ENCODE measurements at regions not wholly inside any gene's neighbourhood (a gene's known extent, or its start where the extent isn't known, plus 50 kb on each side); places are given as distances from the start of the nearest gene placed in this dataset.

DNA sequence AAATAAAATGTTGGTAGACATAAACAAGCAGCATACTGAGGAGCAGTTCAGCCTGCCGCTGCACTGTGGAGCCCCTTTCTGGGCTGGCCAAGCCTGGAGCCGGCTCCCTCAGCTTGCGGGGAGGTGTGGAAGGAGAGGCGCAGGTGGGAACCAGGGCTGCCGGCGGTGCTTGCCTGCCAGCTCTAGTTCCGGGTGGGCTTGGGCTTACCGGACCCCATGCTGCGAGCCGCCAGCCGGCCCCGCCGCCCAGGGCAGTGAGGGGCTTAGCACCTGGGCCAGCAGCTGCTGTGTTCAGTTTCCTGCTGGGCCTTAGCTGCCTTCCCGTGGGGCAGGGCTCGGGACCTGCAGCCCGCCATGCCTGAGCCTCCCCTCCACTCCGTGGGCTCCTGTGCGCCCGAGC is 672.9 kb upstream of the POM121L12 start:
- CTCF ChIA-PET (ENCODE audit: partially characterized antibody), result no interaction called here
- POLR2A ChIA-PET (ENCODE audit: partially characterized antibody), result interaction anchor here (0.6 kb wide), 1 partner anchor 331 kb away, joined by 3 read pairs; no protein-coding TSS in a partner anchor
- Histone ChIP-seq H2BK15ac (ENCODE audit: low read length) (no peak overlapping the region), H4K8ac (ENCODE audit: extremely low read depth, insufficient read depth, low read length) (no peak overlapping the region), H4K5ac (ENCODE audit: insufficient read length, low read depth, low read length) (no peak overlapping the region), H2BK20ac (ENCODE audit: low read length) (no peak overlapping the region), H3K4me1 (replicated peaks in 1 of 4; ENCODE audit: control insufficient read depth in 3 of 4, insufficient read depth in 4 of 4, low read length in 3 of 4) (no peaks in the 10 kb centered on the region), H3K79me2 (ENCODE audit: control insufficient read depth in 1 of 2, insufficient read depth in 2 of 2, low read length in 2 of 2) (no peaks in the 10 kb centered on the region), H3K4me2 (ENCODE audit: insufficient read depth in 1 of 2, low read depth in 2 of 2, low read length in 2 of 2) (no peak overlapping the region), H2BK12ac (ENCODE audit: low read depth, low read length) (no peak overlapping the region), H3K36me3 (ENCODE audit: control insufficient read depth in 2 of 4, insufficient read depth in 4 of 4, low read length in 3 of 4) (no peaks in the 10 kb centered on the region), H3K18ac (ENCODE audit: extremely low read depth, low read length) (no peak overlapping the region), H3K23ac (ENCODE audit: insufficient read length) (no peak overlapping the region), H3K4me3 (ENCODE audit: extremely low read depth in 1 of 4, insufficient read depth in 2 of 4, low read depth in 3 of 4, low read length in 4 of 4) (no peak overlapping the region), H2AFZ (ENCODE audit: low read length) (no peak overlapping the region), H3K9ac (replicated peaks in 1 of 4; ENCODE audit: extremely low read depth in 1 of 4, low read depth in 3 of 4, low read length in 3 of 4) (no peak overlapping the region), H3K14ac (ENCODE audit: insufficient read length) (no peak overlapping the region), H3K9me3 (ENCODE audit: insufficient read depth in 2 of 2, low read depth in 1 of 2, low read length in 1 of 2) (peaks cover 0 to 10% of the 10 kb centered on the region in 2 experiments; a peak in 1 of 4 replicates), H3K23me2 (ENCODE audit: low read depth, low read length) (no peaks in the 10 kb centered on the region), H3K79me1 (ENCODE audit: low read depth, low read length) (no peaks in the 10 kb centered on the region), H2BK5ac (ENCODE audit: low read depth, low read length) (no peak overlapping the region), H3K56ac (replicated peaks; ENCODE audit: insufficient read length, low read depth, low read length) (no peak overlapping the region), H3K27ac (ENCODE audit: low read depth, low read length) (no peak overlapping the region), H4K20me1 (replicated peaks in 1 of 2; ENCODE audit: control insufficient read depth in 1 of 2, insufficient read depth in 2 of 2, low read length in 2 of 2) (no peaks in the 10 kb centered on the region), H3K27me3 (replicated peaks in 1 of 4; ENCODE audit: control insufficient read depth in 3 of 4, extremely low read depth in 1 of 4, insufficient read depth in 3 of 4, low read length in 3 of 4) (no peaks in the 10 kb centered on the region), H2AK5ac (ENCODE audit: low read depth, low read length) (no peak overlapping the region), H3K4ac (replicated peaks; ENCODE audit: insufficient read length, low read depth, low read length) (no peak overlapping the region), H4K91ac (replicated peaks; ENCODE audit: insufficient read length, low read length) (no peak overlapping the region), H2BK120ac (replicated peaks; ENCODE audit: low read depth, low read length) (no peak overlapping the region)
- no peak for DNase-seq (ENCODE audit: low read depth in 1 of 2, low spot score in 2 of 2)
- 95% methylated on average over 19 of the region's 19 CpGs; no CpG with 5 or more reads in 1 of the 2 experiments for WGBS, 2 experiments (ENCODE audit: extremely low coverage in 1 of 2, insufficient coverage in 1 of 2, insufficient read length in 1 of 2, insufficient replicate concordance in 2 of 2, low coverage in 1 of 2, low lambda C conversion rate in 2 of 2, missing lambda C conversion rate in 1 of 2)
- no peak for TF ChIP-seq GTF2F1 (IDR thresholded peaks at IDR 0.05; ENCODE audit: borderline replicate concordance, low read depth, low read length)
- TF ChIP-seq BCL11A (IDR thresholded peaks at IDR 0.05; ENCODE audit: low read depth in 2 of 2, low read length in 2 of 2), result no peak
- TF ChIP-seq POU5F1 (IDR thresholded peaks at IDR 0.05; ENCODE audit: low read depth, low read length), result no peak
- no peak for TF ChIP-seq CTBP2 (IDR thresholded peaks at IDR 0.05; ENCODE audit: borderline replicate concordance, insufficient read depth, insufficient read length, low read length)
- TF ChIP-seq, protein P1, sequence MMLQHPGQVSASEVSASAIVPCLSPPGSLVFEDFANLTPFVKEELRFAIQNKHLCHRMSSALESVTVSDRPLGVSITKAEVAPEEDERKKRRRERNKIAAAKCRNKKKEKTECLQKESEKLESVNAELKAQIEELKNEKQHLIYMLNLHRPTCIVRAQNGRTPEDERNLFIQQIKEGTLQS (IDR thresholded peaks at IDR 0.05; ENCODE audit: insufficient read depth, low read depth, low read length), result no peak
- TF ChIP-seq EZH2 (IDR thresholded peaks at IDR 0.05; ENCODE audit: low read depth, low read length, severe bottlenecking), result no peak
- no peak for TF ChIP-seq EP300 (IDR thresholded peaks at IDR 0.05; ENCODE audit: borderline replicate concordance in 1 of 2, low read depth in 2 of 2, low read length in 2 of 2)
- no peak for TF ChIP-seq JUND (IDR thresholded peaks at IDR 0.05; ENCODE audit: low read length)
- TF ChIP-seq CBX8 (IDR thresholded peaks at IDR 0.05; ENCODE audit: borderline replicate concordance, low read depth, low read length), result no peak
- TF ChIP-seq HDAC6 (IDR thresholded peaks at IDR 0.05; ENCODE audit: low read depth, low read length), result no peak
- TF ChIP-seq SIRT6 (IDR thresholded peaks at IDR 0.05; ENCODE audit: low read length), result no peak
- no peak for TF ChIP-seq CHD1 (IDR thresholded peaks at IDR 0.05; ENCODE audit: low read depth, low read length)
- FAIRE-seq, result no peak

All from H1 (cell line).